ENCODE measurements at regions not wholly inside any gene's neighbourhood (a gene's known extent, or its start where the extent isn't known, plus 50 kb on each side); places are given as distances from the start of the nearest gene placed in this dataset.
"Not testable (repeated sequence)": the region's sequence is repeated elsewhere in the genome, so short reads cannot be mapped to it uniquely, and the experiment has no call there.

- H3K9me1 ChIP-seq (replicated peaks; ENCODE audit: control insufficient read depth, extremely low read depth, insufficient read depth, low read length); H3K9ac ChIP-seq (replicated peaks; ENCODE audit: extremely low read depth, insufficient read depth, low read length); H3K79me2 ChIP-seq (ENCODE audit: control insufficient read depth, insufficient read depth, low read length); H4K20me1 ChIP-seq (replicated peaks; ENCODE audit: control insufficient read depth, extremely low read depth, insufficient read depth, low read length); DNase-seq (ENCODE audit: low read depth, low spot score); POLR2A ChIA-PET; H2AFZ ChIP-seq (ENCODE audit: low read depth, low read length); H3K4me2 ChIP-seq (ENCODE audit: insufficient read depth, low read length); intact Hi-C loops (cut with micrococcal nuclease); H3K27me3 ChIP-seq (ENCODE audit: control insufficient read depth in 2 of 2, insufficient read depth in 2 of 2, low read length in 2 of 2); dilution Hi-C loops (cut with MboI; ENCODE audit: extremely low pct_ligation_motif_present, low sequenced_read_pairs); BruUV-seq (replicated peaks); CTCF ChIA-PET; FAIRE-seq; H3K4me1 ChIP-seq (ENCODE audit: control insufficient read depth, extremely low read depth, insufficient read depth, low read length); H3K4me3 ChIP-seq (replicated peaks in 1 of 3; ENCODE audit: insufficient read depth in 1 of 3, low read depth in 1 of 3, low read length in 3 of 3); H3K36me3 ChIP-seq (ENCODE audit: control insufficient read depth in 2 of 2, extremely low read depth in 1 of 2, insufficient read depth in 2 of 2, low read length in 2 of 2); H3K9me3 ChIP-seq (replicated peaks; ENCODE audit: control insufficient read depth, insufficient read depth, low read length); H3K27ac ChIP-seq (ENCODE audit: insufficient read depth, low read depth, low read length): not testable (repeated sequence)
Measured at GRCh38 chr1:90281886-90282285, 287.0 kb downstream of the ZNF326 start.

- Histone ChIP-seq H3K9me3 (replicated peaks; ENCODE audit: control insufficient read depth, insufficient read depth, low read length) (no peaks in the 10 kb centered on the region), H3K79me2 (ENCODE audit: control insufficient read depth, insufficient read depth, low read length) (no peaks in the 10 kb centered on the region), H4K20me1 (replicated peaks; ENCODE audit: control insufficient read depth, extremely low read depth, insufficient read depth, low read length) (no peaks in the 10 kb centered on the region), H3K9ac (replicated peaks; ENCODE audit: extremely low read depth, insufficient read depth, low read length) (no peak overlapping the region), H3K27me3 (ENCODE audit: control insufficient read depth in 2 of 2, insufficient read depth in 2 of 2, low read length in 2 of 2) (no peaks in the 10 kb centered on the region), H3K4me3 (replicated peaks in 1 of 3; ENCODE audit: insufficient read depth in 1 of 3, low read depth in 1 of 3, low read length in 3 of 3) (no peak overlapping the region), H3K9me1 (replicated peaks; ENCODE audit: control insufficient read depth, extremely low read depth, insufficient read depth, low read length) (no peaks in the 10 kb centered on the region), H3K4me1 (ENCODE audit: control insufficient read depth, extremely low read depth, insufficient read depth, low read length) (no peaks in the 10 kb centered on the region), H3K27ac (ENCODE audit: insufficient read depth, low read depth, low read length) (no peak overlapping the region), H2AFZ (ENCODE audit: low read depth, low read length) (no peak overlapping the region), H3K4me2 (ENCODE audit: insufficient read depth, low read length) (no peak overlapping the region), H3K36me3 (ENCODE audit: control insufficient read depth in 2 of 2, extremely low read depth in 1 of 2, insufficient read depth in 2 of 2, low read length in 2 of 2) (no peaks in the 10 kb centered on the region)
- POLR2A ChIA-PET = no interaction called here
- intact Hi-C loops (cut with micrococcal nuclease) (no loop called here), dilution Hi-C loops (cut with MboI; ENCODE audit: extremely low pct_ligation_motif_present, low sequenced_read_pairs) (no loop called here)
- FAIRE-seq (no peak), DNase-seq (ENCODE audit: low read depth, low spot score) (no peak)
- no TSS peak for BruUV-seq (replicated peaks)
- TF ChIP-seq CTCF (IDR thresholded peaks at IDR 0.05; ENCODE audit: extremely low read depth in 1 of 2, insufficient read depth in 1 of 2, low read depth in 1 of 2, low read length in 2 of 2) (no peak), POLR2A (IDR thresholded peaks at IDR 0.05; ENCODE audit: low read depth, low read length) (no peak), POLR2AphosphoS5 (IDR thresholded peaks at IDR 0.05; ENCODE audit: insufficient read depth, low read depth, low read length) (no peak), JUN (IDR thresholded peaks at IDR 0.05; ENCODE audit: borderline replicate concordance, insufficient read depth, insufficient read length, low read depth) (no peak), GATA2 (IDR thresholded peaks at IDR 0.05; ENCODE audit: insufficient read depth, insufficient read length, low read depth, low read length) (no peak)
- CTCF ChIA-PET = no interaction called here
Measured at GRCh38 chr1:90277270-90277669, 282.4 kb downstream of the ZNF326 start.

Data from endothelial cell of umbilical vein (primary cell).